ENCODE measurements at regions not wholly inside any gene's neighbourhood (a gene's known extent, or its start where the extent isn't known, plus 50 kb on each side); places are given as distances from the start of the nearest gene placed in this dataset.

- Mint-ChIP-seq H3K36me3 (ENCODE audit: insufficient read depth) (no peaks in the 10 kb centered on the region), H3K27ac (no peak overlapping the region), H3K4me1 (ENCODE audit: low read depth) (no peaks in the 10 kb centered on the region), H3K4me3 (ENCODE audit: low read depth) (no peak overlapping the region), H3K9me3 (ENCODE audit: low read depth) (no peaks in the 10 kb centered on the region), H3K27me3 (no peaks in the 10 kb centered on the region)
- no peak for TF ChIP-seq CTCF (IDR thresholded peaks at IDR 0.05; ENCODE audit: unreplicated experiment)
- no peak for DNase-seq (ENCODE audit: low spot score, unreplicated experiment)
Observed at GRCh38 chr11:81674211-81674610, 1059.5 kb downstream of the FAM181B start.

- Mint-ChIP-seq H3K27me3 (no peaks in the 10 kb centered on the region), H3K36me3 (ENCODE audit: insufficient read depth) (no peaks in the 10 kb centered on the region), H3K9me3 (ENCODE audit: low read depth) (no peaks in the 10 kb centered on the region), H3K4me3 (ENCODE audit: low read depth) (no peak overlapping the region), H3K4me1 (ENCODE audit: low read depth) (no peaks in the 10 kb centered on the region), H3K27ac (no peak overlapping the region)
- TF ChIP-seq CTCF (IDR thresholded peaks at IDR 0.05; ENCODE audit: unreplicated experiment) = no peak
- DNase-seq (ENCODE audit: low spot score, unreplicated experiment) = no peak
Observed at GRCh38 chr11:81673001-81673400, 1060.7 kb downstream of the FAM181B start.

- Mint-ChIP-seq H3K4me1 (ENCODE audit: low read depth) (no peaks in the 10 kb centered on the region), H3K4me3 (ENCODE audit: low read depth) (no peak overlapping the region), H3K27me3 (no peaks in the 10 kb centered on the region), H3K27ac (no peak overlapping the region), H3K36me3 (ENCODE audit: insufficient read depth) (no peaks in the 10 kb centered on the region), H3K9me3 (ENCODE audit: low read depth) (no peaks in the 10 kb centered on the region)
- DNase-seq (ENCODE audit: low spot score, unreplicated experiment) = no peak
- no peak for TF ChIP-seq CTCF (IDR thresholded peaks at IDR 0.05; ENCODE audit: unreplicated experiment)
Observed at GRCh38 chr11:81669935-81670543, 1063.6 kb downstream of the FAM181B start.

GRCh38 chr11:81658722-81659121, 1074.9 kb downstream of the FAM181B start:
- H3K4me1 Mint-ChIP-seq (ENCODE audit: low read depth) = no peaks in the 10 kb centered on the region
- TF ChIP-seq CTCF (IDR thresholded peaks at IDR 0.05; ENCODE audit: unreplicated experiment) = peak; percentile 61
- H3K36me3 Mint-ChIP-seq (ENCODE audit: insufficient read depth) = peaks cover 2% of the 10 kb centered on the region
- peak overlapping the region; percentile 53 for H3K27ac Mint-ChIP-seq
- H3K27me3 Mint-ChIP-seq = peaks cover 3% of the 10 kb centered on the region
- H3K9me3 Mint-ChIP-seq (ENCODE audit: low read depth) = peaks cover 18% of the 10 kb centered on the region
- DNase-seq (ENCODE audit: low spot score, unreplicated experiment) = no peak
- no peak overlapping the region for H3K4me3 Mint-ChIP-seq (ENCODE audit: low read depth)

- TF ChIP-seq CTCF (IDR thresholded peaks at IDR 0.05; ENCODE audit: unreplicated experiment) = no peak
- Mint-ChIP-seq H3K36me3 (ENCODE audit: insufficient read depth) (peaks cover 2% of the 10 kb centered on the region), H3K4me1 (ENCODE audit: low read depth) (no peaks in the 10 kb centered on the region), H3K9me3 (ENCODE audit: low read depth) (peaks cover 16% of the 10 kb centered on the region), H3K27ac (no peak overlapping the region), H3K4me3 (ENCODE audit: low read depth) (no peak overlapping the region), H3K27me3 (peaks cover 5% of the 10 kb centered on the region)
- DNase-seq (ENCODE audit: low spot score, unreplicated experiment) = no peak
Observed at GRCh38 chr11:81655351-81655750, 1078.3 kb downstream of the FAM181B start.

Measured in progenitor cell of endocrine pancreas (in vitro differentiated cells).